ENCODE measurements at regions not wholly inside any gene's neighbourhood (a gene's known extent, or its start where the extent isn't known, plus 50 kb on each side); places are given as distances from the start of the nearest gene placed in this dataset.

GRCh38 chr2:23157812-23158211 is 227.2 kb upstream of the KLHL29 start:
- Histone ChIP-seq H3K27ac (ENCODE audit: low read depth, low read length) (no peak overlapping the region), H3K4me1 (ENCODE audit: control insufficient read depth, low read length) (no peaks in the 10 kb centered on the region), H3K9me3 (ENCODE audit: control insufficient read depth, insufficient read depth, low read length) (no peaks in the 10 kb centered on the region), H3K79me2 (ENCODE audit: control insufficient read depth, low read length) (no peaks in the 10 kb centered on the region), H3K9me2 (replicated peaks; ENCODE audit: control insufficient read depth, low read length) (no peaks in the 10 kb centered on the region), H3F3A (ENCODE audit: control insufficient read depth, insufficient read depth) (no peaks in the 10 kb centered on the region), H3K4me2 (ENCODE audit: low read length) (no peak overlapping the region), H3K27me3 (ENCODE audit: control insufficient read depth, low read length) (no peaks in the 10 kb centered on the region), H3K4me3 (ENCODE audit: low read length) (no peak overlapping the region), H4K20me1 (ENCODE audit: control insufficient read depth, insufficient read depth, low read depth, low read length) (no peaks in the 10 kb centered on the region), H3K36me3 (ENCODE audit: control insufficient read depth, low read length) (no peaks in the 10 kb centered on the region)
- TF ChIP-seq CTCF (IDR thresholded peaks at IDR 0.05; ENCODE audit: low read depth, low read length, poor library complexity, severe bottlenecking) (no peak), EZH2phosphoT487 (IDR thresholded peaks at IDR 0.05; ENCODE audit: borderline replicate concordance, low read length) (no peak)

GRCh38 chr2:23158306-23158705 is 226.7 kb upstream of the KLHL29 start:
- TF ChIP-seq CTCF (IDR thresholded peaks at IDR 0.05; ENCODE audit: low read depth, low read length, poor library complexity, severe bottlenecking) (no peak), EZH2phosphoT487 (IDR thresholded peaks at IDR 0.05; ENCODE audit: borderline replicate concordance, low read length) (no peak)
- Histone ChIP-seq H3K27ac (ENCODE audit: low read depth, low read length) (no peak overlapping the region), H3K4me1 (ENCODE audit: control insufficient read depth, low read length) (no peaks in the 10 kb centered on the region), H3K9me2 (replicated peaks; ENCODE audit: control insufficient read depth, low read length) (no peaks in the 10 kb centered on the region), H3K4me3 (ENCODE audit: low read length) (no peak overlapping the region), H4K20me1 (ENCODE audit: control insufficient read depth, insufficient read depth, low read depth, low read length) (no peaks in the 10 kb centered on the region), H3K36me3 (ENCODE audit: control insufficient read depth, low read length) (no peaks in the 10 kb centered on the region), H3F3A (ENCODE audit: control insufficient read depth, insufficient read depth) (no peaks in the 10 kb centered on the region), H3K79me2 (ENCODE audit: control insufficient read depth, low read length) (no peaks in the 10 kb centered on the region), H3K27me3 (ENCODE audit: control insufficient read depth, low read length) (no peaks in the 10 kb centered on the region), H3K4me2 (ENCODE audit: low read length) (no peak overlapping the region), H3K9me3 (ENCODE audit: control insufficient read depth, insufficient read depth, low read length) (no peaks in the 10 kb centered on the region)

- Histone ChIP-seq H3K9me3 (ENCODE audit: control insufficient read depth, insufficient read depth, low read length) (no peaks in the 10 kb centered on the region), H3K36me3 (ENCODE audit: control insufficient read depth, low read length) (no peaks in the 10 kb centered on the region), H3K4me1 (ENCODE audit: control insufficient read depth, low read length) (no peaks in the 10 kb centered on the region), H3K27ac (ENCODE audit: low read depth, low read length) (no peak overlapping the region), H3K27me3 (ENCODE audit: control insufficient read depth, low read length) (no peaks in the 10 kb centered on the region), H3K79me2 (ENCODE audit: control insufficient read depth, low read length) (no peaks in the 10 kb centered on the region), H3K4me3 (ENCODE audit: low read length) (no peak overlapping the region), H3F3A (ENCODE audit: control insufficient read depth, insufficient read depth) (no peaks in the 10 kb centered on the region), H3K4me2 (ENCODE audit: low read length) (no peak overlapping the region), H3K9me2 (replicated peaks; ENCODE audit: control insufficient read depth, low read length) (no peaks in the 10 kb centered on the region), H4K20me1 (ENCODE audit: control insufficient read depth, insufficient read depth, low read depth, low read length) (no peaks in the 10 kb centered on the region)
- TF ChIP-seq CTCF (IDR thresholded peaks at IDR 0.05; ENCODE audit: low read depth, low read length, poor library complexity, severe bottlenecking) (no peak), EZH2phosphoT487 (IDR thresholded peaks at IDR 0.05; ENCODE audit: borderline replicate concordance, low read length) (no peak)
These were observed 225.1 kb upstream of the KLHL29 start for GRCh38 chr2:23159746-23160405.
